GM23248 (cell line): ENCODE measurements at regions not wholly inside any gene's neighbourhood (a gene's known extent, or its start where the extent isn't known, plus 50 kb on each side); places are given as distances from the start of the nearest gene placed in this dataset.

Experiments used
- DNase-seq: peaks from one replicate; pipeline ENCODE4 v3.0.0-alpha.2; 2015
- H2AFZ ChIP-seq: fragments of 200-600 bp; sonication (generic); 2 replicates; pipeline ENCODE4 v1.6.1; 2016; ENCODE audit warnings: antibody characterized with exemption
- H3F3A ChIP-seq: fragments of 200-600 bp; sonication (generic); 2 replicates; pipeline ENCODE4 v1.6.1; 2016; ENCODE audit warnings: mild to moderate bottlenecking, antibody characterized with exemption, mixed run types; ENCODE audit not compliant: insufficient read depth
- H3K27ac ChIP-seq: fragments of 200-600 bp; sonication (generic); 2 replicates; pipeline ENCODE4 v1.5.1; 2016; ENCODE audit warnings: mild to moderate bottlenecking
- H3K27me3 ChIP-seq: fragments of 200-600 bp; sonication (generic); replicated peaks from 2 replicates; pipeline ENCODE4 v1.6.1; 2016; ENCODE audit warnings: mild to moderate bottlenecking; ENCODE audit not compliant: insufficient read depth
- H3K36me3 ChIP-seq: fragments of 200-600 bp; sonication (generic); 2 replicates; pipeline ENCODE4 v1.6.1; 2016; ENCODE audit warnings: low read depth, mild to moderate bottlenecking
- H3K4me1 ChIP-seq: fragments of 200-600 bp; sonication (generic); 2 replicates; pipeline ENCODE4 v1.6.1; 2016; ENCODE audit warnings: mild to moderate bottlenecking; ENCODE audit not compliant: insufficient read depth
- H3K4me2 ChIP-seq: fragments of 200-600 bp; sonication (generic); one replicate; pipeline ENCODE4 v1.6.1; 2016; ENCODE audit warnings: mild to moderate bottlenecking; ENCODE audit not compliant: unreplicated experiment
- H3K4me3 ChIP-seq: fragments of 200-600 bp; sonication (generic); 2 replicates; pipeline ENCODE4 v1.5.1; 2016; ENCODE audit warnings: mild to moderate bottlenecking
- H3K79me2 ChIP-seq: fragments of 200-600 bp; sonication (generic); 2 replicates; pipeline ENCODE4 v1.6.1; 2016; ENCODE audit warnings: mild to moderate bottlenecking; ENCODE audit not compliant: insufficient read depth
- H3K9ac ChIP-seq: fragments of 200-600 bp; sonication (generic); 2 replicates; pipeline ENCODE4 v1.6.1; 2016; ENCODE audit warnings: mild to moderate bottlenecking
- H3K9me2 ChIP-seq: fragments of 200-600 bp; sonication (generic); 2 replicates; pipeline ENCODE4 v1.6.1; 2016; ENCODE audit warnings: mixed run types, mild to moderate bottlenecking, moderate library complexity; ENCODE audit not compliant: insufficient read depth
- H3K9me3 ChIP-seq: fragments of 200-600 bp; sonication (generic); one replicate; pipeline ENCODE4 v1.6.1; 2017; ENCODE audit warnings: low read depth
- H4K20me1 ChIP-seq: fragments of 200-600 bp; sonication (generic); 2 replicates; pipeline ENCODE4 v1.6.0; 2016; ENCODE audit not compliant: insufficient read depth
- EZH2 ChIP-seq: fragments of 200-600 bp; sonication (generic); IDR thresholded peaks from 2 replicates; pipeline ENCODE4 v1.6.1; 2018; ENCODE audit warnings: antibody characterized with exemption, mild to moderate bottlenecking; ENCODE audit not compliant: insufficient read depth, poor library complexity, severe bottlenecking
- EZH2phosphoT487 ChIP-seq: fragments of 200-600 bp; sonication (generic); IDR thresholded peaks from 2 replicates; pipeline ENCODE4 v1.6.1; 2018; ENCODE audit warnings: antibody characterized with exemption, moderate library complexity, mild to moderate bottlenecking, low read depth; ENCODE audit not compliant: insufficient read depth
- WGBS, 2 experiments: methylation state at CpG; one replicate each; pipeline ENCODE4 v1.1.6; 2015 to 2017; ENCODE audit warnings: low lambda C conversion rate in 2 of 2, low coverage in 1 of 2; ENCODE audit errors: missing lambda C conversion rate in 2 of 2; 5-methylcytosine and 5-hydroxymethylcytosine counted together
- in situ Hi-C: fragments of 300-500 bp; cut with MboI; formaldehyde crosslinking; loops from 2 replicates; pipeline ENCODE4 v1.15.0; 2020

DNA sequence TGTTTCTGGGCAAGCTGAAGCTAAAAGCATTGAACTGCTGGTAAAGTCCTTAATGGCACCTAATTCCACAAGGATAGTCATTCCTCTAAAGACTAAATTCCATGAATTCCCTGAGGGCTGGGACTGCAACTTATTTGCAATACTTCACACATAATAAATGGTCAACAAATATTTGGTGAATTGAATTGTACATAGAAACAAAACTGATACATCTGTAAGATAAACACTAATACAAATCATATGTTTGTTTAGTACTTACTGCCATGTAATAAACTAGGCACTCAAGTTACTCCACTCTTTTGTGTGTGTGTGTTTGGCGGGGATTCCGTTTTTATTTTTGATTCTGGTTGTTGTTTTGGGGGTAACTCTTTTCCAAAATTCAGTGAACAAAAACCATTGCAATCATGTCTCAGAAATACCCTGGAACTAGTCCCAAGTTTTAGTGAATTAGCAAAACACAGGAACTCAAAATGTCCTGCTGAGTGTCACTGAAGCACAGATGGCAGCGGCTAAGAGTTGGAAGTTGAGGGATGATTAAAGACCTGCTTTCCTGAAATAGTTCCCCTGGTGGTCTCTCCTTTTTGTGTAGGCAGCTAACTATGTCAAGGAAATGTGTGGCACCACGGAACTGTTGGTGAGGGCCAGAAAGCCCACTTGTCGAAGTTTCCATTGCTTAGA, 74.8 kb upstream of the SNRPB2 start:
- Histone ChIP-seq H4K20me1 (no peaks in the 10 kb centered on the region), H3K4me1 (no peaks in the 10 kb centered on the region), H3K9me2 (no peaks in the 10 kb centered on the region), H3F3A (no peaks in the 10 kb centered on the region), H3K79me2 (no peaks in the 10 kb centered on the region), H3K27me3 (no peaks in the 10 kb centered on the region), H3K27ac (no peak overlapping the region), H2AFZ (no peak overlapping the region), H3K9ac (no peak overlapping the region), H3K9me3 (no peaks in the 10 kb centered on the region), H3K4me3 (no peak overlapping the region), H3K36me3 (no peaks in the 10 kb centered on the region), H3K4me2 (no peak overlapping the region)
- in situ Hi-C loops: no loop called here
- no peak for DNase-seq
- 12 to 14% methylated on average over 5 of the region's 5 CpGs for WGBS, 2 experiments
- TF ChIP-seq EZH2phosphoT487: no peak
- no peak for TF ChIP-seq EZH2

DNA sequence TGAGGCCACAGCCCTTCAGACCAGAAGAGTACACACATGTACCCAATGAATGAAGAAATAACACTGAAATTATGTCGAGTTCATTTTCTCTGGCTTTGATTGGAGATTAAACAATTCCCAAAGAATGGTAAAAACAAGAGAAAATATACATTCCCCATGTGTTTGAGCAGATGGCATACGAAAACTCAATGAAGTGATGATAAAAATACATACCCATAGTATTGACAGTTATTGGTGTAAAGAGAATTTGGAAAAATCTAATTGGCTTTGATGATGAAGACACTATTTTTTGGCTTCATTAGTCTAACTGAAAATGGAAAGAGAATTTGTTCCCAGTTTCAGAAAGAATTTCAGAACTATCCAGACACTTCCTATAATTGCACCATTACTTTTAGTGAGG, 76.6 kb upstream of the SNRPB2 start:
- in situ Hi-C loops: no loop called here
- no peaks in the 10 kb centered on the region for H4K20me1 ChIP-seq
- WGBS, 2 experiments: 0 to 1% methylated on average over 2 of the region's 2 CpGs

DNA sequence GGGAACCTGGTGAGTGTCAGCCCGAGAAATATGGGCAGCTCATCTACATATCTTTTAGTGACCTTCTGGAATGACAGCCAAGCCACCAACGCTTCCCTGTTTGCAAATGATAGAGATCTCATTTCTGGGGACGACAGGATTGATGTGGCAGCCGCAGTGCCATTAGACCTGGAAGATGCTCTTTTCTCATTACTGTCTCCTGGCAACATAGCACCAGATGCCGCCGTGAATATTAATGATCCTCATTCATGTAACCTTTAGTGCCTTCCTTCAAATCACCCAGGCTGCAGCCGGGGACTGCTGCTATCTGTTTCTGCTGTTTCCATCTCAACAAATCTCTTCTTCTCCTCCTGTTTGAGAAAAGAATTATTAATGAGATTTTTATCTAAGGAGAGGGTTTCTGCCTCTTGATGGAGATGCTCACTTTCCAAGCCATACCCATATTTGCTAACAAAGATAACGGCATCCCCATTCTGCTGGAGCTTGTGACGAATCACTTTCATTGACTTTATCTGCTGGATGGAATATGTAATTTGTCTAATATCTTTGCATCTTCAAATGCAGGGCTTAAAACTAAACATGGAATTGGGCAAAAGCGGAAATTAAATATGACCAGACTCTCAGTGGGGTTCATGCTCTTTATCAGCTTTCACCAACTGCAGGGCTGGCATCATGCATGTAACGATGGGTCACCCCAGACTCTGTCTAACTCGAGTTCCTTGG, 74.8 kb upstream of the KIF16B start:
- Histone ChIP-seq H3F3A (no peaks in the 10 kb centered on the region), H4K20me1 (no peaks in the 10 kb centered on the region), H3K9me3 (no peaks in the 10 kb centered on the region), H3K4me1 (no peaks in the 10 kb centered on the region), H3K9ac (no peak overlapping the region), H3K79me2 (no peaks in the 10 kb centered on the region), H3K27me3 (no peaks in the 10 kb centered on the region; the same call in 1 of the 2 replicates), H3K4me2 (no peak overlapping the region), H3K36me3 (no peaks in the 10 kb centered on the region), H3K27ac (no peak overlapping the region), H3K9me2 (no peaks in the 10 kb centered on the region), H3K4me3 (no peak overlapping the region), H2AFZ (no peak overlapping the region)
- in situ Hi-C loops: no loop called here
- DNase-seq: no peak
- WGBS, 2 experiments: 27 to 29% methylated on average over 12 of the region's 12 CpGs
- TF ChIP-seq EZH2phosphoT487 (no peak), EZH2 (no peak)

More for the DNA sequence above, 76.6 kb upstream of the SNRPB2 start:
- Histone ChIP-seq H3K4me2 (no peak overlapping the region), H3K27ac (no peak overlapping the region), H3K4me3 (no peak overlapping the region), H3K9me2 (no peaks in the 10 kb centered on the region), H2AFZ (no peak overlapping the region), H3K4me1 (no peaks in the 10 kb centered on the region), H3K36me3 (no peaks in the 10 kb centered on the region), H3F3A (no peaks in the 10 kb centered on the region), H3K9me3 (no peaks in the 10 kb centered on the region), H3K27me3 (no peaks in the 10 kb centered on the region), H3K79me2 (no peaks in the 10 kb centered on the region), H3K9ac (no peak overlapping the region)
- no peak for TF ChIP-seq EZH2
- no peak for TF ChIP-seq EZH2phosphoT487
- no peak for DNase-seq

DNA sequence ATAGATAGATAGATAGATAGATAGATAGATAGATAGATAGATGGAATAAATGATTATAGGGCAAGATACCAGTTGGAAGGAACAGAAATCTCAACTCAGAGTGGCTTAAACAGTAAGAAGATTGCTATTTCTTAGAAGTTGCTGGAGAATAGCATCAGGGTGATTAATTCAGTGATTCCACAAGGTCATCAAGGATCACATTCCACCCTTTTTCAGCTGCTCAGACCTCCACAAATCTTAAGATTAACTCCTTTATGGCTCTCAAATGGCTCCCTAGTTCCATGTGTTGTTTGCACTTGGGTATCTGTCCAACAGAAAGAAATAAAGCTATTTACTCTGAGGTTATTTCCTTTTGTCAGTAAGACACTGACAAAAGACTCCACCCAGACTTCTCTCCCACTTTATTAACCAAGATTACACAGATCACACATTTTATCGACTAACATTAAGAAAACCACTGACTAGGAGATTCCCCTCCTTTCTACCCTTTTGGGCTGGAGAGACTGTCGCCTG, 68.3 kb upstream of the KIF16B start:
- no peak overlapping the region for H3K27ac ChIP-seq
- no peaks in the 10 kb centered on the region for H3K36me3 ChIP-seq
- H2AFZ ChIP-seq: no peak overlapping the region
- no peak overlapping the region for H3K9ac ChIP-seq
- no peaks in the 10 kb centered on the region for H3K79me2 ChIP-seq
- 46 to 55% methylated on average over 2 of the region's 2 CpGs for WGBS, 2 experiments
- no peak for TF ChIP-seq EZH2
- TF ChIP-seq EZH2phosphoT487: no peak
- H3K27me3 ChIP-seq: no peaks in the 10 kb centered on the region; the same call in 1 of the 2 replicates
- no peaks in the 10 kb centered on the region for H3K9me3 ChIP-seq
- H3F3A ChIP-seq: no peaks in the 10 kb centered on the region
- H3K4me3 ChIP-seq: no peak overlapping the region
- no peak overlapping the region for H3K4me2 ChIP-seq
- in situ Hi-C loops: no loop called here
- no peaks in the 10 kb centered on the region for H4K20me1 ChIP-seq
- DNase-seq: no peak
- no peaks in the 10 kb centered on the region for H3K9me2 ChIP-seq
- no peaks in the 10 kb centered on the region for H3K4me1 ChIP-seq
